SK-N-SH (cell line): ENCODE measurements at regions not wholly inside any gene's neighbourhood (a gene's known extent, or its start where the extent isn't known, plus 50 kb on each side); places are given as distances from the start of the nearest gene placed in this dataset.

Source experiments
- CTCF ChIA-PET: fragments of 300-600, 350-600 bp; formaldehyde crosslinking; extraction: SDS; loops from one replicate; lab custom pipeline; 2021; lab: Yijun Ruan, JAX
- POLR2A ChIA-PET: fragments of 350-600 bp; sonication (Branson Sonifier 250); formaldehyde crosslinking; extraction: SDS; loops from one replicate; lab custom pipeline; 2020; ENCODE audit warnings: antibody characterized with exemption, inconsistent platforms; lab: Yijun Ruan, JAX
- DNase-seq: peaks from one replicate; pipeline ENCODE4 v3.0.0; 2012
- H2AFZ ChIP-seq: fragments of 200-600 bp; sonication (generic); 2 replicates; pipeline ENCODE4 v1.8.1; 2016; ENCODE audit warnings: antibody characterized with exemption, mild to moderate bottlenecking, low read depth
- H3F3A ChIP-seq: fragments of 200-600 bp; sonication (generic); replicated peaks from 2 replicates; pipeline ENCODE3; 2016; ENCODE audit warnings: antibody characterized with exemption, mild to moderate bottlenecking; ENCODE audit not compliant: insufficient read depth
- H3K27ac ChIP-seq, 2 experiments: fragments of 200-500 bp in 1 of 2; fragments of 200-600 bp in 1 of 2; sonication (Bioruptor generic) in 1 of 2; sonication (generic), shearing (Covaris generic) in 1 of 2; 2 replicates each; pipeline versions ENCODE4 v1.5.1 to v1.6.1; 2014 to 2016; ENCODE audit warnings: low read depth in 2 of 2, inconsistent platforms in 1 of 2, low read length in 1 of 2, mild to moderate bottlenecking in 1 of 2, mixed read lengths in 1 of 2
- H3K27me3 ChIP-seq: fragments of 200-600 bp; sonication (generic), shearing (Covaris generic); 2 replicates; pipeline ENCODE4 v1.6.1; 2016; ENCODE audit warnings: mixed run types; ENCODE audit not compliant: insufficient read depth
- H3K36me3 ChIP-seq, 2 experiments: fragments of 200-500 bp in 1 of 2; fragments of 200-600 bp in 1 of 2; sonication (Bioruptor generic) in 1 of 2; sonication (generic) in 1 of 2; replicated peaks in 1 of 2; 2 replicates each; pipeline versions ENCODE3 to v1.5.1; 2014 to 2016; ENCODE audit warnings: low read length in 1 of 2, mild to moderate bottlenecking in 1 of 2; ENCODE audit not compliant: insufficient read depth in 2 of 2, control insufficient read depth in 1 of 2
- H3K4me1 ChIP-seq, 2 experiments: fragments of 200-500 bp in 1 of 2; fragments of 200-600 bp in 1 of 2; sonication (Bioruptor generic) in 1 of 2; sonication (generic), shearing (Covaris generic) in 1 of 2; 2 replicates each; pipeline versions ENCODE4 v1.5.1 to v1.6.1; 2014 to 2016; ENCODE audit warnings: low read depth in 1 of 2, low read length in 1 of 2, mixed run types in 1 of 2; ENCODE audit not compliant: insufficient read depth in 2 of 2, control insufficient read depth in 1 of 2
- H3K4me2 ChIP-seq: fragments of 200-600 bp; sonication (generic), shearing (Covaris generic); 2 replicates; pipeline ENCODE4 v1.6.1; 2017; ENCODE audit warnings: mixed run types
- H3K4me3 ChIP-seq, 2 experiments: fragments of 200-500 bp in 1 of 2; fragments of 200-600 bp in 1 of 2; sonication (Bioruptor generic) in 1 of 2; sonication (generic), shearing (Covaris generic) in 1 of 2; 2 replicates each; pipeline versions ENCODE4 v1.5.1 to v1.8.1; 2014 to 2016; ENCODE audit warnings: low read depth in 2 of 2, inconsistent platforms in 1 of 2, low read length in 1 of 2, mild to moderate bottlenecking in 1 of 2, mixed read lengths in 1 of 2, moderate library complexity in 1 of 2
- H3K79me2 ChIP-seq: fragments of 200-600 bp; sonication (generic); 2 replicates; pipeline ENCODE4 v1.8.1; 2017; ENCODE audit warnings: mild to moderate bottlenecking; ENCODE audit not compliant: insufficient read depth
- H3K9ac ChIP-seq: fragments of 200-600 bp; sonication (generic); 2 replicates; pipeline ENCODE4 v1.6.1; 2017; ENCODE audit warnings: mixed run types
- H3K9me2 ChIP-seq: fragments of 200-600 bp; sonication (generic); 2 replicates; pipeline ENCODE4 v1.6.1; 2017; ENCODE audit warnings: mixed run types
- H3K9me3 ChIP-seq: fragments of 200-600 bp; sonication (generic); 2 replicates; pipeline ENCODE4 v1.6.1; 2017; ENCODE audit warnings: mixed run types, mild to moderate bottlenecking, moderate library complexity
- H4K20me1 ChIP-seq: fragments of 200-600 bp; sonication (generic); 2 replicates; pipeline ENCODE4 v1.6.1; 2017; ENCODE audit warnings: mild to moderate bottlenecking, mixed run types; ENCODE audit not compliant: insufficient read depth
- CHD2 ChIP-seq: fragments of 150-350 bp; IDR thresholded peaks from 2 replicates; pipeline ENCODE4 v1.6.1; 2018; ENCODE audit warnings: low read length; ENCODE audit not compliant: partially characterized antibody
- CTCF ChIP-seq: fragments of 200-600 bp; sonication (generic); IDR thresholded peaks from 2 replicates; pipeline ENCODE4 v1.6.1; 2017; ENCODE audit warnings: antibody characterized with exemption, mild to moderate bottlenecking, moderate library complexity
- ELF1 ChIP-seq: IDR thresholded peaks from 2 replicates; pipeline ENCODE4 v1.4.0; 2012
- EP300 ChIP-seq, 2 experiments: IDR thresholded peaks; 2 replicates each; pipeline versions ENCODE4 v1.4.0 to v1.6.1; 2012; ENCODE audit warnings: borderline replicate concordance in 1 of 2, low read depth in 1 of 2, low read length in 1 of 2
- FOSL2 ChIP-seq: IDR thresholded peaks from 2 replicates; pipeline ENCODE4 v1.4.0; 2012; ENCODE audit warnings: low read depth, mild to moderate bottlenecking, moderate library complexity, borderline replicate concordance
- FOXJ3 ChIP-seq: sonication (generic); formaldehyde crosslinking; IDR thresholded peaks from 2 replicates; pipeline ENCODE4 v1.5.1; 2020; ENCODE audit warnings: mild to moderate bottlenecking, missing genetic modification reagents
- GATA2 ChIP-seq: sonication (generic); formaldehyde crosslinking; IDR thresholded peaks from 2 replicates; pipeline ENCODE4 v1.5.0; 2020; ENCODE audit warnings: mild to moderate bottlenecking, missing genetic modification reagents
- IRF3 ChIP-seq: fragments of 150-350 bp; IDR thresholded peaks from 2 replicates; pipeline ENCODE4 v1.6.1; 2016; ENCODE audit warnings: mild to moderate bottlenecking, low read depth, low read length
- NFIC ChIP-seq: IDR thresholded peaks from 2 replicates; pipeline ENCODE4 v1.4.0; 2012; ENCODE audit warnings: borderline replicate concordance
- NRF1 ChIP-seq: IDR thresholded peaks from 2 replicates; pipeline ENCODE4 v1.6.1; 2012; ENCODE audit warnings: low read depth, mild to moderate bottlenecking, low read length
- PBX3 ChIP-seq: IDR thresholded peaks from 2 replicates; pipeline ENCODE4; 2012
- POLR2AphosphoS5 ChIP-seq: IDR thresholded peaks from 2 replicates; pipeline ENCODE4 v1.6.1; 2012; ENCODE audit warnings: low read depth, low read length
- REST ChIP-seq: IDR thresholded peaks from 2 replicates; pipeline ENCODE4 v1.6.1; 2012; ENCODE audit warnings: mild to moderate bottlenecking, low read depth, low read length, moderate library complexity
- TAF1 ChIP-seq: IDR thresholded peaks from 2 replicates; pipeline ENCODE4 v1.6.1; 2012; ENCODE audit warnings: low read depth, mild to moderate bottlenecking, low read length, moderate library complexity, borderline replicate concordance
- TCF12 ChIP-seq: IDR thresholded peaks from 2 replicates; pipeline ENCODE4 v1.4.0; 2012
- TEAD4 ChIP-seq: IDR thresholded peaks from 2 replicates; pipeline ENCODE4 v1.4.0; 2012; ENCODE audit warnings: mild to moderate bottlenecking, borderline replicate concordance; ENCODE audit not compliant: insufficient read depth
- USF1 ChIP-seq: IDR thresholded peaks from 2 replicates; pipeline ENCODE4 v1.4.0; 2012; ENCODE audit warnings: low read depth, borderline replicate concordance
- ZBTB33 ChIP-seq: IDR thresholded peaks from 2 replicates; pipeline ENCODE4 v1.4.0; 2012; ENCODE audit warnings: low read depth, borderline replicate concordance
- WGBS: methylation state at CpG from one replicate; pipeline ENCODE4 v1.1.6; 2017; ENCODE audit warnings: low lambda C conversion rate; 5-methylcytosine and 5-hydroxymethylcytosine counted together

GRCh38 chr17:70702683-70703255, 533.4 kb downstream of the KCNJ2 start:
- Histone ChIP-seq H3K4me2 (no peak overlapping the region), H3K9me2 (no peaks in the 10 kb centered on the region; the same call in 1 of the 2 replicates), H3K4me3 (no peak overlapping the region), H3K27me3 (no peaks in the 10 kb centered on the region), H4K20me1 (no peaks in the 10 kb centered on the region), H3K4me1 (peaks cover 0 to 3% of the 10 kb centered on the region in 2 experiments; a peak in 1 of 4 replicates), H3K9me3 (no peaks in the 10 kb centered on the region), H3K27ac (no peak overlapping the region), H2AFZ (no peak overlapping the region), H3K79me2 (no peaks in the 10 kb centered on the region), H3F3A (no peaks in the 10 kb centered on the region), H3K9ac (no peak overlapping the region), H3K36me3 (no peaks in the 10 kb centered on the region)
- CTCF ChIA-PET: no interaction called here
- POLR2A ChIA-PET: no interaction called here
- DNase-seq: no peak
- 57% methylated on average over 3 of the region's 3 CpGs for WGBS
- TF ChIP-seq CTCF: no peak
- no peak for TF ChIP-seq USF1
- no peak for TF ChIP-seq EP300 (IDR thresholded peaks at IDR 0.05; ENCODE audit: borderline replicate concordance in 1 of 2, low read depth in 1 of 2, low read length in 1 of 2)
- no peak for TF ChIP-seq REST
- no peak for TF ChIP-seq ZBTB33
- TF ChIP-seq PBX3: no peak
- no peak for TF ChIP-seq TAF1
- no peak for TF ChIP-seq IRF3
- TF ChIP-seq NRF1: no peak
- no peak for TF ChIP-seq CHD2
- TF ChIP-seq ELF1: no peak
- no peak for TF ChIP-seq FOXJ3 (CRISPR knock-in tag)
- TF ChIP-seq TEAD4: no peak
- TF ChIP-seq NFIC: no peak
- no peak for TF ChIP-seq FOSL2
- no peak for TF ChIP-seq POLR2AphosphoS5
- TF ChIP-seq GATA2 (CRISPR knock-in tag): no peak
- TF ChIP-seq TCF12: no peak
